ENCODE measurements at regions not wholly inside any gene's neighbourhood (a gene's known extent, or its start where the extent isn't known, plus 50 kb on each side); places are given as distances from the start of the nearest gene placed in this dataset.

GRCh38 chr1:164951508-164951907 lies 392.5 kb downstream of the PBX1 start:
- no peak overlapping the region for H3K4me3 ChIP-seq (ENCODE audit: low read depth, low read length)
- no peak for TF ChIP-seq CTCF (IDR thresholded peaks at IDR 0.05; ENCODE audit: low read depth, low read length)

DNA sequence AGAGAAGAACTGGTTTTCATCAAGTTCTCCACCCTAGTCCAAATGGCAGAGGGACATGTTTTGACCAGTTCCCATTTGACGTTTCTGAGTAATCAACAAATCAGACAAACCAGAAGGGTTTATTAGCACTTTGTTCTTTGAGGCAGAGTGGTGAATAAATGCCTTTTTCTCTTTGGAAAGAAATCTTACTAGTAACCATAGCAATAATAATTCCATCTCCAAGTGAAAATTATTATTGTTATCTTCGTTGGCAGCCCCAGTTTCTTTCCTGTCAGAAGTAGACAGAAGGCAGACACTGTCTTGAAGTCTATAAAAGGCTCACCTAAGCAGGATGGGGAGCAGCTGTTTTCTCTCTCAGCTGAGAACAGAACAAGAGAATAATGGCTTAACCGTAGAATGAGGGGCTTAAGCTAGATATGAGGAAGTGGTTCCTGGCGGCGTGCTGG lies 391.6 kb downstream of the PBX1 start:
- no peak overlapping the region for H3K4me3 ChIP-seq (ENCODE audit: low read depth, low read length)
- no peak for TF ChIP-seq CTCF (IDR thresholded peaks at IDR 0.05; ENCODE audit: low read depth, low read length)

DNA sequence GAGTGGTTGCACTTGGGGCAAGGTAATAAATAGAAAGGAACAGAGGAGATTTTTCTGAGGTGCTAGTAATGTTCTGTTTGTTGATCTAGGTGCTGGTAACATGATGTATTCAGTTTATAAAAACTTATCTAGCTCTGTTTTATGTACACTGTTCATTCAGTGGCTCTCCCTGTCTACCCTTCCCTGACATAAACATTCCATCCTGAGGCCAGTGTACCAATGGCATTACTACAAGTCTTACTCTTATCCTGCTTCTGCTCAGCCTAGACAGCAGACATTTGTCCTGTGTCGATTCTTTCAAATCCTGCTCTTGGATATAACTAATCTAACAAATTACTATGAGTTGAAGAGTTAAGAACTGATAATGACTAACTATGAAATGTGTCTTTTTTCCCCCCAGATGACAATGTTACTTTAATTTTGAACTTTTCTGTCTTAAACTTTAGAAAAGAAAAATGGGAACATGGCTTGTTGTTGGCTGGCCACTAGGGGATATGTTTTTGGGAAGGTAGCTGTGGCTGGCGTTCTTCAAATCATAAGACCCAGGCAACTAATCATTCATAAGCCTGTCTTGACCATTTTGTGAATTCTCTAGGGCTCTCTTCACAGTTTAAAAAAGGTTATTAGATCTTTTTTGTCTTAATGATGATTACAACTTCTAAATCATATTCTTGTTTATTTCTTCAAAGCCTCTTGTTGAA lies 390.9 kb downstream of the PBX1 start:
- no peak overlapping the region for H3K4me3 ChIP-seq (ENCODE audit: low read depth, low read length)
- no peak for TF ChIP-seq CTCF (IDR thresholded peaks at IDR 0.05; ENCODE audit: low read depth, low read length)

- TF ChIP-seq CTCF (IDR thresholded peaks at IDR 0.05; ENCODE audit: low read depth, low read length), result no peak
Observed at GRCh38 chr1:164948101-164948500, 389.1 kb downstream of the PBX1 start.

DNA sequence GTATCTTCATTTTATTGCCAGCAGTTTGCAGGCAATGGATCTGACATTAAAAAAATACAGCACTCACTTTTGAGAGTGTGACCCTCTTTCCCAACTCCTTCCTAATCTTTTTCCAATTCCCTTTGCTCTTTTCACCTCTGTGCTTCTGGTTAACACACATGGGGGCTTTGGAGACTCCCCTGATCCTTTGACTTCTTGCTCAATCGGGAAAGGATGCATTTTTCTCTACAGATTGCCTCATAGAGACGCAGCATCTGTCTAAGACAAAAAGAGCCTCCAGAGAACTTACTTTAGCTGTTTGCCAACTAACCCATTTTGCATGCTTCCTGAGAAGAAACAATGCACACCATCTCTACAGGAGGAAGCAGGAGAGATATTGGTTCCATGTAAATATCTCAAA lies 378.3 kb downstream of the PBX1 start:
- H3K4me3 ChIP-seq (ENCODE audit: low read depth, low read length), result no peak overlapping the region
- no peak for TF ChIP-seq CTCF (IDR thresholded peaks at IDR 0.05; ENCODE audit: low read depth, low read length)

More at GRCh38 chr1:164948101-164948500, 389.1 kb downstream of the PBX1 start:
- H3K4me3 ChIP-seq (ENCODE audit: low read depth, low read length), result no peak overlapping the region

- H3K4me3 ChIP-seq (ENCODE audit: low read depth, low read length), result no peak overlapping the region
- no peak for TF ChIP-seq CTCF (IDR thresholded peaks at IDR 0.05; ENCODE audit: low read depth, low read length)
Observed at GRCh38 chr1:164932580-164932979, 373.6 kb downstream of the PBX1 start.

GRCh38 chr1:164930833-164931232 lies 371.8 kb downstream of the PBX1 start:
- no peak for TF ChIP-seq CTCF (IDR thresholded peaks at IDR 0.05; ENCODE audit: low read depth, low read length)
- H3K4me3 ChIP-seq (ENCODE audit: low read depth, low read length), result no peak overlapping the region

Data from WI38 (cell line).